ENCODE measurements at regions not wholly inside any gene's neighbourhood (a gene's known extent, or its start where the extent isn't known, plus 50 kb on each side); places are given as distances from the start of the nearest gene placed in this dataset.
"Not testable (repeated sequence)": the region's sequence is repeated elsewhere in the genome, so short reads cannot be mapped to it uniquely, and the experiment has no call there.

DNA sequence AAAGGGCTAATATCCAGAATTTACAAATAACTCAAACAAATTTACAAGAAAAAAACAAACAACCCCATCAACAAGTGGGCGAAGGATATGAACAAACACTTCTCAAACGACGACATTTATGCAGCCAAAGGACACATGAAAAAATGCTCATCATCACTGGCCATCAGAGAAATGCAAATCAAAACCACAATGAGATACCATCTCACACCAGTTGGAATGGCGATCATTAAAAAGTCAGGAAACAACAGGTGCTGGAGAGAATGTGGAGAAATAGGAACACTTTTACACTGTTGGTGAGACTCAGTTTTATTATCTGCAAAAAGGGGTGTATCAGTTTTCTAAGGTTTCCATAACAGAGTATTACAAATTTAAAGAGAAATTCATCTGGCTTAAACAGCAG, 153.5 kb upstream of the ITGA1 start:
- TF ChIP-seq CTCF, POLR2A, POLR2AphosphoS5 (IDR thresholded peaks at IDR 0.05): not testable (repeated sequence)
